KMS-11 (cell line): ENCODE measurements at regions not wholly inside any gene's neighbourhood (a gene's known extent, or its start where the extent isn't known, plus 50 kb on each side); places are given as distances from the start of the nearest gene placed in this dataset.
"Not testable (repeated sequence)": the region's sequence is repeated elsewhere in the genome, so short reads cannot be mapped to it uniquely, and the experiment has no call there.

Experiments
- H2AFZ ChIP-seq: fragments of 200-600 bp; sonication (generic); 2 replicates; pipeline ENCODE4 v1.6.1; 2016; ENCODE audit warnings: antibody characterized with exemption, mixed run types, low read depth
- H3K27ac ChIP-seq: fragments of 200-600 bp; sonication (generic); 2 replicates; pipeline ENCODE4 v1.6.1; 2016; ENCODE audit warnings: mild to moderate bottlenecking, mixed run types
- H3K27me3 ChIP-seq: fragments of 200-600 bp; sonication (generic); 2 replicates; pipeline ENCODE4 v1.6.1; 2017; ENCODE audit warnings: mild to moderate bottlenecking, low read depth, mixed run types, moderate library complexity; ENCODE audit not compliant: insufficient read depth
- H3K36me3 ChIP-seq: fragments of 200-600 bp; sonication (generic); 2 replicates; pipeline ENCODE4 v1.6.1; 2017; ENCODE audit warnings: mild to moderate bottlenecking, mixed run types; ENCODE audit not compliant: insufficient read depth
- H3K4me1 ChIP-seq: fragments of 200-600 bp; sonication (generic); 2 replicates; pipeline ENCODE4 v1.6.1; 2016; ENCODE audit warnings: mild to moderate bottlenecking, low read depth, mixed run types; ENCODE audit not compliant: poor library complexity, severe bottlenecking
- H3K4me2 ChIP-seq: fragments of 200-600 bp; sonication (generic); 2 replicates; pipeline ENCODE4 v1.7.0; 2016; ENCODE audit warnings: mild to moderate bottlenecking, mixed run types
- H3K4me3 ChIP-seq: fragments of 200-600 bp; sonication (generic); IDR thresholded peaks from 2 replicates; pipeline ENCODE4 v1.6.1; 2017; ENCODE audit warnings: low read depth, low read length, mixed read lengths; ENCODE audit not compliant: insufficient read depth
- H3K79me2 ChIP-seq: fragments of 200-600 bp; sonication (generic); 2 replicates; pipeline ENCODE4 v1.6.1; 2016; ENCODE audit warnings: low read depth, mixed run types; ENCODE audit not compliant: insufficient read depth
- H3K9ac ChIP-seq: fragments of 200-600 bp; sonication (generic); 2 replicates; pipeline ENCODE4 v1.6.1; 2016; ENCODE audit warnings: mild to moderate bottlenecking, mixed run types
- H4K20me1 ChIP-seq: fragments of 200-600 bp; sonication (generic); 2 replicates; pipeline ENCODE4 v1.6.1; 2016; ENCODE audit warnings: mild to moderate bottlenecking, mixed run types; ENCODE audit not compliant: insufficient read depth
- CTCF ChIP-seq: fragments of 200-600 bp; sonication (generic); conservative IDR thresholded peaks from 2 replicates; pipeline ENCODE4 v1.6.1; 2017; ENCODE audit warnings: low read depth, mild to moderate bottlenecking, antibody characterized with exemption, low read length, moderate library complexity, mixed read lengths

DNA sequence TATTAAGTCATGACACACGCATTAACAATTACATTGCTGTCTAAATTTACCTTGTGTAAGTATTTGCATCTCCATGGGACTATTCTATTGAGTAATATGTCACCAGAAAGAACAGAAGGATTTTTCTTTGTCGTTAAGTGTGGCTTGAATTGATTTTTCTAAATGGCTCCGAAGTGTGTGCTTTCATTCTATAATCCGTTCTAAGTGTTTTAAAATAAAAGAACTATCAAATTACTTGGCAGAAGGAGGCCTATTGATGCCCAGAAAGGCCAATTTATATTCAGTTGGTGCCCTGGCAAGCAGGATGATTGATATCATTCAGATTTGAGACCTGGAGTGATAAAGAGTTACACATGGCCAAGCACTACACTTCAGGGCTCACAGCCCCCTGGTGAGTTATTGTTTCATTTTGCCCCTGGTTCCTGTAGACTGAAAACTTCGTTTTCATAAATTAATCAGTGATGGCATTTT is 538.9 kb upstream of the ANO5 start:
- Histone ChIP-seq H3K36me3 (no peaks in the 10 kb centered on the region), H3K4me3 (no peak overlapping the region), H3K79me2 (no peaks in the 10 kb centered on the region), H2AFZ (no peak overlapping the region), H4K20me1 (no peaks in the 10 kb centered on the region), H3K9ac (no peak overlapping the region), H3K27ac (no peak overlapping the region), H3K4me2 (no peak overlapping the region), H3K27me3 (no peaks in the 10 kb centered on the region), H3K4me1 (no peaks in the 10 kb centered on the region)
- no peak for TF ChIP-seq CTCF

- H3K4me3 ChIP-seq: no peak overlapping the region
- no peak overlapping the region for H3K9ac ChIP-seq
- no peak overlapping the region for H3K4me2 ChIP-seq
Observed at GRCh38 chr11:21656065-21656464, 536.8 kb upstream of the ANO5 start.

GRCh38 chr11:21658654-21659193 is 534.2 kb upstream of the ANO5 start:
- H4K20me1 ChIP-seq: no peaks in the 10 kb centered on the region
- H3K27ac ChIP-seq: no peak overlapping the region
- H3K27me3 ChIP-seq: no peaks in the 10 kb centered on the region
- TF ChIP-seq CTCF: no peak
- no peak overlapping the region for H3K4me3 ChIP-seq
- no peak overlapping the region for H3K9ac ChIP-seq
- H3K36me3 ChIP-seq: no peaks in the 10 kb centered on the region
- no peak overlapping the region for H3K4me2 ChIP-seq
- H3K79me2 ChIP-seq: no peaks in the 10 kb centered on the region
- no peak overlapping the region for H2AFZ ChIP-seq
- no peaks in the 10 kb centered on the region for H3K4me1 ChIP-seq

More at GRCh38 chr11:21656065-21656464, 536.8 kb upstream of the ANO5 start:
- Histone ChIP-seq H3K27ac (no peak overlapping the region), H3K36me3 (no peaks in the 10 kb centered on the region), H4K20me1 (no peaks in the 10 kb centered on the region), H3K79me2 (no peaks in the 10 kb centered on the region), H3K27me3 (no peaks in the 10 kb centered on the region), H3K4me1 (no peaks in the 10 kb centered on the region), H2AFZ (no peak overlapping the region)
- TF ChIP-seq CTCF: no peak

GRCh38 chr11:21659377-21659776 is 533.5 kb upstream of the ANO5 start:
- H3K4me1 ChIP-seq, H2AFZ ChIP-seq, H3K27ac ChIP-seq, H4K20me1 ChIP-seq, H3K4me3 ChIP-seq, H3K36me3 ChIP-seq, H3K79me2 ChIP-seq, H3K27me3 ChIP-seq, H3K4me2 ChIP-seq, H3K9ac ChIP-seq: not testable (repeated sequence)

- Histone ChIP-seq H3K9ac (no peak overlapping the region), H3K4me3 (no peak overlapping the region), H3K27me3 (no peaks in the 10 kb centered on the region), H4K20me1 (no peaks in the 10 kb centered on the region), H2AFZ (no peak overlapping the region), H3K27ac (no peak overlapping the region), H3K4me2 (no peak overlapping the region), H3K36me3 (no peaks in the 10 kb centered on the region), H3K79me2 (no peaks in the 10 kb centered on the region), H3K4me1 (no peaks in the 10 kb centered on the region)
- no peak for TF ChIP-seq CTCF
Observed at GRCh38 chr11:21659961-21660360, 532.9 kb upstream of the ANO5 start.
